Activated T-helper 17 cell treated with anti-CD3 and anti-CD28 coated beads, Interleukin-2, amount 50 U/mL, for 72 hours (primary cell): ENCODE measurements at regions not wholly inside any gene's neighbourhood (a gene's known extent, or its start where the extent isn't known, plus 50 kb on each side); places are given as distances from the start of the nearest gene placed in this dataset.
"Not testable (repeated sequence)": the region's sequence is repeated elsewhere in the genome, so short reads cannot be mapped to it uniquely, and the experiment has no call there.

ENCODE experiments used
- ATAC-seq: fragments of 150-1000 bp; cut with Tn5 transposase; replicated peaks from 2 replicates; pipeline ENCODE4 v1.10.0; 2021; ENCODE audit warnings: mild to moderate bottlenecking, moderate library complexity
- H3K27ac Mint-ChIP-seq: one replicate; pipeline ENCODE4 v1.8.0; 2022; ENCODE audit warnings: mixed read lengths
- H3K27me3 Mint-ChIP-seq: one replicate; pipeline ENCODE4 v1.8.0; 2022; ENCODE audit warnings: mixed read lengths
- H3K36me3 Mint-ChIP-seq: one replicate; pipeline ENCODE4 v1.8.0; 2022; ENCODE audit warnings: low read depth, mild to moderate bottlenecking, mixed read lengths
- H3K4me1 Mint-ChIP-seq: one replicate; pipeline ENCODE4 v1.8.0; 2022; ENCODE audit warnings: mixed read lengths
- H3K4me3 Mint-ChIP-seq: one replicate; pipeline ENCODE4 v1.8.0; 2022; ENCODE audit warnings: mild to moderate bottlenecking, mixed read lengths
- H3K9me3 Mint-ChIP-seq: one replicate; pipeline ENCODE4 v1.8.0; 2022; ENCODE audit warnings: mixed read lengths

- no peak for ATAC-seq
- H3K27me3 Mint-ChIP-seq, result no peaks in the 10 kb centered on the region
Observed at GRCh38 chr4:159669094-159669493, 566.2 kb downstream of the RAPGEF2 start.

GRCh38 chr4:159673221-159673620, 570.3 kb downstream of the RAPGEF2 start:
- H3K27ac Mint-ChIP-seq, result no peak overlapping the region
- H3K4me1 Mint-ChIP-seq, result no peaks in the 10 kb centered on the region
- no peaks in the 10 kb centered on the region for H3K36me3 Mint-ChIP-seq
- no peaks in the 10 kb centered on the region for H3K27me3 Mint-ChIP-seq
- ATAC-seq, result no peak
- peaks cover 5% of the 10 kb centered on the region for H3K9me3 Mint-ChIP-seq
- no peak overlapping the region for H3K4me3 Mint-ChIP-seq

More at GRCh38 chr4:159669094-159669493, 566.2 kb downstream of the RAPGEF2 start:
- Mint-ChIP-seq H3K27ac (no peak overlapping the region), H3K9me3 (peaks cover 5% of the 10 kb centered on the region), H3K4me1 (no peaks in the 10 kb centered on the region), H3K36me3 (no peaks in the 10 kb centered on the region), H3K4me3 (no peak overlapping the region)

- H3K27me3 Mint-ChIP-seq, result no peaks in the 10 kb centered on the region
- H3K36me3 Mint-ChIP-seq, result no peaks in the 10 kb centered on the region
- H3K9me3 Mint-ChIP-seq, result peaks cover 5% of the 10 kb centered on the region
- ATAC-seq, result no peak
- no peak overlapping the region for H3K4me3 Mint-ChIP-seq
- H3K4me1 Mint-ChIP-seq, result no peaks in the 10 kb centered on the region
- H3K27ac Mint-ChIP-seq, result no peak overlapping the region
Observed at GRCh38 chr4:159674241-159674640, 571.4 kb downstream of the RAPGEF2 start.

GRCh38 chr4:159677521-159677920, 574.6 kb downstream of the RAPGEF2 start:
- ATAC-seq, result no peak
- Mint-ChIP-seq H3K27ac (no peak overlapping the region), H3K4me1 (no peaks in the 10 kb centered on the region), H3K27me3 (no peaks in the 10 kb centered on the region), H3K4me3 (no peak overlapping the region), H3K9me3 (peaks cover 9% of the 10 kb centered on the region), H3K36me3 (no peaks in the 10 kb centered on the region)

GRCh38 chr4:159682996-159683395, 580.1 kb downstream of the RAPGEF2 start:
- Mint-ChIP-seq H3K4me3 (no peak overlapping the region), H3K36me3 (no peaks in the 10 kb centered on the region), H3K27me3 (no peaks in the 10 kb centered on the region), H3K4me1 (no peaks in the 10 kb centered on the region), H3K27ac (no peak overlapping the region), H3K9me3 (peaks cover 11% of the 10 kb centered on the region)
- no peak for ATAC-seq

- no peaks in the 10 kb centered on the region for H3K27me3 Mint-ChIP-seq
- H3K4me3 Mint-ChIP-seq, result no peak overlapping the region
- H3K36me3 Mint-ChIP-seq, result no peaks in the 10 kb centered on the region
- H3K4me1 Mint-ChIP-seq, result no peaks in the 10 kb centered on the region
- no peak overlapping the region for H3K27ac Mint-ChIP-seq
- ATAC-seq, result no peak
- H3K9me3 Mint-ChIP-seq, result peaks cover 11% of the 10 kb centered on the region
Observed at GRCh38 chr4:159684061-159684460, 581.2 kb downstream of the RAPGEF2 start.

- no peak overlapping the region for H3K4me3 Mint-ChIP-seq
- peaks cover 7% of the 10 kb centered on the region for H3K9me3 Mint-ChIP-seq
- H3K27me3 Mint-ChIP-seq, result no peaks in the 10 kb centered on the region
- H3K27ac Mint-ChIP-seq, result no peak overlapping the region
- no peaks in the 10 kb centered on the region for H3K36me3 Mint-ChIP-seq
- ATAC-seq, result no peak
- H3K4me1 Mint-ChIP-seq, result no peaks in the 10 kb centered on the region
Observed at GRCh38 chr4:159685340-159686092, 582.6 kb downstream of the RAPGEF2 start.

- Mint-ChIP-seq H3K9me3 (peaks cover 6% of the 10 kb centered on the region), H3K4me3 (no peak overlapping the region), H3K36me3 (no peaks in the 10 kb centered on the region), H3K27ac (no peak overlapping the region), H3K27me3 (no peaks in the 10 kb centered on the region), H3K4me1 (no peaks in the 10 kb centered on the region)
- ATAC-seq, result no peak
Observed at GRCh38 chr4:159689526-159689925, 586.6 kb downstream of the RAPGEF2 start.

- no peaks in the 10 kb centered on the region for H3K27me3 Mint-ChIP-seq
- H3K4me3 Mint-ChIP-seq, result no peak overlapping the region
- H3K4me1 Mint-ChIP-seq, result no peaks in the 10 kb centered on the region
- no peak overlapping the region for H3K27ac Mint-ChIP-seq
- no peaks in the 10 kb centered on the region for H3K36me3 Mint-ChIP-seq
- ATAC-seq, result no peak
- peaks cover 10% of the 10 kb centered on the region for H3K9me3 Mint-ChIP-seq
Observed at GRCh38 chr4:159697322-159698283, 594.7 kb downstream of the RAPGEF2 start.

- Mint-ChIP-seq H3K9me3 (peaks cover 7% of the 10 kb centered on the region), H3K4me3 (no peak overlapping the region)
- no peak for ATAC-seq
Observed at GRCh38 chr4:159698336-159698735, 595.5 kb downstream of the RAPGEF2 start.

GRCh38 chr4:159702200-159702599, 599.3 kb downstream of the RAPGEF2 start:
- no peaks in the 10 kb centered on the region for H3K4me1 Mint-ChIP-seq
- H3K27ac Mint-ChIP-seq, result no peak overlapping the region
- H3K27me3 Mint-ChIP-seq, result no peaks in the 10 kb centered on the region
- H3K4me3 Mint-ChIP-seq, result no peak overlapping the region
- H3K36me3 Mint-ChIP-seq, result no peaks in the 10 kb centered on the region
- no peak for ATAC-seq
- no peaks in the 10 kb centered on the region for H3K9me3 Mint-ChIP-seq

More at GRCh38 chr4:159698336-159698735, 595.5 kb downstream of the RAPGEF2 start:
- Mint-ChIP-seq H3K27me3 (no peaks in the 10 kb centered on the region), H3K27ac (no peak overlapping the region), H3K36me3 (no peaks in the 10 kb centered on the region), H3K4me1 (no peaks in the 10 kb centered on the region)

GRCh38 chr4:159705334-159705733, 602.5 kb downstream of the RAPGEF2 start:
- Mint-ChIP-seq H3K27ac (no peak overlapping the region), H3K36me3 (no peaks in the 10 kb centered on the region), H3K9me3 (no peaks in the 10 kb centered on the region), H3K4me1 (no peaks in the 10 kb centered on the region), H3K27me3 (no peaks in the 10 kb centered on the region), H3K4me3 (no peak overlapping the region)
- ATAC-seq, result no peak

GRCh38 chr4:159706704-159707103, 603.8 kb downstream of the RAPGEF2 start:
- no peak overlapping the region for H3K27ac Mint-ChIP-seq
- H3K9me3 Mint-ChIP-seq, result no peaks in the 10 kb centered on the region
- H3K36me3 Mint-ChIP-seq, result no peaks in the 10 kb centered on the region
- H3K4me1 Mint-ChIP-seq, result no peaks in the 10 kb centered on the region
- no peak overlapping the region for H3K4me3 Mint-ChIP-seq
- ATAC-seq, result no peak
- no peaks in the 10 kb centered on the region for H3K27me3 Mint-ChIP-seq

- H3K4me1 Mint-ChIP-seq, H3K27me3 Mint-ChIP-seq, H3K9me3 Mint-ChIP-seq, H3K27ac Mint-ChIP-seq, ATAC-seq, H3K36me3 Mint-ChIP-seq, H3K4me3 Mint-ChIP-seq: not testable (repeated sequence)
Observed at GRCh38 chr4:159715180-159715579, 612.3 kb downstream of the RAPGEF2 start.

GRCh38 chr4:159719531-159719930, 616.7 kb downstream of the RAPGEF2 start:
- H3K9me3 Mint-ChIP-seq, result no peaks in the 10 kb centered on the region
- no peaks in the 10 kb centered on the region for H3K36me3 Mint-ChIP-seq
- no peaks in the 10 kb centered on the region for H3K27me3 Mint-ChIP-seq
- no peaks in the 10 kb centered on the region for H3K4me1 Mint-ChIP-seq
- H3K4me3 Mint-ChIP-seq, result no peak overlapping the region
- no peak overlapping the region for H3K27ac Mint-ChIP-seq
- no peak for ATAC-seq
